ENCODE measurements at regions not wholly inside any gene's neighbourhood (a gene's known extent, or its start where the extent isn't known, plus 50 kb on each side); places are given as distances from the start of the nearest gene placed in this dataset.

- TF ChIP-seq MYC (IDR thresholded peaks at IDR 0.05; ENCODE audit: borderline replicate concordance, low read length) (no peak), EP300 (IDR thresholded peaks at IDR 0.05) (no peak), REST (IDR thresholded peaks at IDR 0.05) (no peak), BCL3 (IDR thresholded peaks at IDR 0.05) (no peak), CEBPB (IDR thresholded peaks at IDR 0.05) (no peak), NR3C1 (IDR thresholded peaks at IDR 0.05) (no peak), HOXA7 (CRISPR knock-in tag; IDR thresholded peaks at IDR 0.05) (no peak), RAD21 (conservative IDR thresholded peaks at IDR 0.05 in 1 of 2, IDR thresholded peaks at IDR 0.05 in 1 of 2) (no peak)
- TF ChIP-seq, protein P1, sequence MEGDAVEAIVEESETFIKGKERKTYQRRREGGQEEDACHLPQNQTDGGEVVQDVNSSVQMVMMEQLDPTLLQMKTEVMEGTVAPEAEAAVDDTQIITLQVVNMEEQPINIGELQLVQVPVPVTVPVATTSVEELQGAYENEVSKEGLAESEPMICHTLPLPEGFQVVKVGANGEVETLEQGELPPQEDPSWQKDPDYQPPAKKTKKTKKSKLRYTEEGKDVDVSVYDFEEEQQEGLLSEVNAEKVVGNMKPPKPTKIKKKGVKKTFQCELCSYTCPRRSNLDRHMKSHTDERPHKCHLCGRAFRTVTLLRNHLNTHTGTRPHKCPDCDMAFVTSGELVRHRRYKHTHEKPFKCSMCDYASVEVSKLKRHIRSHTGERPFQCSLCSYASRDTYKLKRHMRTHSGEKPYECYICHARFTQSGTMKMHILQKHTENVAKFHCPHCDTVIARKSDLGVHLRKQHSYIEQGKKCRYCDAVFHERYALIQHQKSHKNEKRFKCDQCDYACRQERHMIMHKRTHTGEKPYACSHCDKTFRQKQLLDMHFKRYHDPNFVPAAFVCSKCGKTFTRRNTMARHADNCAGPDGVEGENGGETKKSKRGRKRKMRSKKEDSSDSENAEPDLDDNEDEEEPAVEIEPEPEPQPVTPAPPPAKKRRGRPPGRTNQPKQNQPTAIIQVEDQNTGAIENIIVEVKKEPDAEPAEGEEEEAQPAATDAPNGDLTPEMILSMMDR (IDR thresholded peaks at IDR 0.05), result no peak
- TF ChIP-seq, protein P2, sequence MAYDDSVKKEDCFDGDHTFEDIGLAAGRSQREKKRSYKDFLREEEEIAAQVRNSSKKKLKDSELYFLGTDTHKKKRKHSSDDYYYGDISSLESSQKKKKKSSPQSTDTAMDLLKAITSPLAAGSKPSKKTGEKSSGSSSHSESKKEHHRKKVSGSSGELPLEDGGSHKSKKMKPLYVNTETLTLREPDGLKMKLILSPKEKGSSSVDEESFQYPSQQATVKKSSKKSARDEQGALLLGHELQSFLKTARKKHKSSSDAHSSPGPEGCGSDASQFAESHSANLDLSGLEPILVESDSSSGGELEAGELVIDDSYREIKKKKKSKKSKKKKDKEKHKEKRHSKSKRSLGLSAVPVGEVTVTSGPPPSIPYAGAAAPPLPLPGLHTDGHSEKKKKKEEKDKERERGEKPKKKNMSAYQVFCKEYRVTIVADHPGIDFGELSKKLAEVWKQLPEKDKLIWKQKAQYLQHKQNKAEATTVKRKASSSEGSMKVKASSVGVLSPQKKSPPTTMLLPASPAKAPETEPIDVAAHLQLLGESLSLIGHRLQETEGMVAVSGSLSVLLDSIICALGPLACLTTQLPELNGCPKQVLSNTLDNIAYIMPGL (CRISPR knock-in tag; IDR thresholded peaks at IDR 0.05; ENCODE audit: borderline replicate concordance), result no peak
Measured at GRCh38 chr2:23127465-23127864, 257.5 kb upstream of the KLHL29 start.
